ENCODE measurements at regions not wholly inside any gene's neighbourhood (a gene's known extent, or its start where the extent isn't known, plus 50 kb on each side); places are given as distances from the start of the nearest gene placed in this dataset.

DNA sequence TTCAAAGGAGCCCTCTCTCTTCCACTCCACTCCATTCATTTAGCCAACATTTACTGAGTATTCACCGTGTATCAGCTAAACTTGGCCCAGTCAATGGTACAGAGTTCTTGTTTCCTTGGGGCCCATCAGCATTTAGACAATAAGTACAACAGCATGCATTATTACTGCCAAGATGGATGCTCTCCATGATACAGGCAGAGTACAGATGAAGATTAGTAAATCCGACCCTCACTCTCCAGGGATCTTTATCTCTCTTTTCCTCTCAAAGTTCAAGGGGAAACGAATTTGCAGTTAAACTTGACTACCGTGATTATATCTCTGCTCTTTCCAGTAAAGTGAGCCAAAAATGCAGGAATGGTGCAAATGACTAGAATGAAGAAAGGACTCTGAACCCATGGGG lies 184.6 kb upstream of the DUSP10 start (continued):
- TF ChIP-seq, protein P1, sequence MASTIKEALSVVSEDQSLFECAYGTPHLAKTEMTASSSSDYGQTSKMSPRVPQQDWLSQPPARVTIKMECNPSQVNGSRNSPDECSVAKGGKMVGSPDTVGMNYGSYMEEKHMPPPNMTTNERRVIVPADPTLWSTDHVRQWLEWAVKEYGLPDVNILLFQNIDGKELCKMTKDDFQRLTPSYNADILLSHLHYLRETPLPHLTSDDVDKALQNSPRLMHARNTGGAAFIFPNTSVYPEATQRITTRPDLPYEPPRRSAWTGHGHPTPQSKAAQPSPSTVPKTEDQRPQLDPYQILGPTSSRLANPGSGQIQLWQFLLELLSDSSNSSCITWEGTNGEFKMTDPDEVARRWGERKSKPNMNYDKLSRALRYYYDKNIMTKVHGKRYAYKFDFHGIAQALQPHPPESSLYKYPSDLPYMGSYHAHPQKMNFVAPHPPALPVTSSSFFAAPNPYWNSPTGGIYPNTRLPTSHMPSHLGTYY (CRISPR knock-in tag; IDR thresholded peaks at IDR 0.05): no peak
- TF ChIP-seq, protein P2, sequence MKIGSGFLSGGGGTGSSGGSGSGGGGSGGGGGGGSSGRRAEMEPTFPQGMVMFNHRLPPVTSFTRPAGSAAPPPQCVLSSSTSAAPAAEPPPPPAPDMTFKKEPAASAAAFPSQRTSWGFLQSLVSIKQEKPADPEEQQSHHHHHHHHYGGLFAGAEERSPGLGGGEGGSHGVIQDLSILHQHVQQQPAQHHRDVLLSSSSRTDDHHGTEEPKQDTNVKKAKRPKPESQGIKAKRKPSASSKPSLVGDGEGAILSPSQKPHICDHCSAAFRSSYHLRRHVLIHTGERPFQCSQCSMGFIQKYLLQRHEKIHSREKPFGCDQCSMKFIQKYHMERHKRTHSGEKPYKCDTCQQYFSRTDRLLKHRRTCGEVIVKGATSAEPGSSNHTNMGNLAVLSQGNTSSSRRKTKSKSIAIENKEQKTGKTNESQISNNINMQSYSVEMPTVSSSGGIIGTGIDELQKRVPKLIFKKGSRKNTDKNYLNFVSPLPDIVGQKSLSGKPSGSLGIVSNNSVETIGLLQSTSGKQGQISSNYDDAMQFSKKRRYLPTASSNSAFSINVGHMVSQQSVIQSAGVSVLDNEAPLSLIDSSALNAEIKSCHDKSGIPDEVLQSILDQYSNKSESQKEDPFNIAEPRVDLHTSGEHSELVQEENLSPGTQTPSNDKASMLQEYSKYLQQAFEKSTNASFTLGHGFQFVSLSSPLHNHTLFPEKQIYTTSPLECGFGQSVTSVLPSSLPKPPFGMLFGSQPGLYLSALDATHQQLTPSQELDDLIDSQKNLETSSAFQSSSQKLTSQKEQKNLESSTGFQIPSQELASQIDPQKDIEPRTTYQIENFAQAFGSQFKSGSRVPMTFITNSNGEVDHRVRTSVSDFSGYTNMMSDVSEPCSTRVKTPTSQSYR (CRISPR knock-in tag; IDR thresholded peaks at IDR 0.05): no peak

DNA sequence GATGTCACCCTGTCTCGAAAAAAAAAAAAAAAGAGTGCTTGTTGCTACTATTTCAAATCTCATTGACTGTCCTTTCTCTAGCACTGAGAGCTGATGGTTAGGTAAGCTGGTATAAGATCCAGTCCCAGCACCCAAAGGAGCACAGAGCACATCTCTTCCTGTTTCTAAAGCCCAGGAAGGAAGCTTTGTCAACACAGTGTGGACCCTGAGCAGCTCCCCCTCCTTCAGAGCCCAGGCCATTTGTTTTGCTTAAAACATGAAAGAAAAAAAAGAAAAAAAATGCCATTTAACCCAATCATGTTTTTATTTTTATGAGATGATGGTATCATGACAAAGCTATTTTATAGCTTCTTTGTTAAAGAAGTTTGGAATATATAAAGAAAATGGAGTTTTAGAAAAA lies 184.1 kb upstream of the DUSP10 start:
- DNase-seq (ENCODE audit: low spot score): no peak
- H3K9me3 Mint-ChIP-seq: peaks cover 12% of the 10 kb centered on the region
- no peak overlapping the region for H3K4me3 Mint-ChIP-seq
- POLR2A ChIA-PET: no interaction called here
- CTCF ChIA-PET: interaction anchor here (0.6 kb wide), 1 partner anchor 324 kb away, joined by 3 read pairs; no protein-coding TSS in a partner anchor
- no peaks in the 10 kb centered on the region for H3K4me1 Mint-ChIP-seq
- no peak overlapping the region for H3K27ac Mint-ChIP-seq
- no peaks in the 10 kb centered on the region for H3K27me3 Mint-ChIP-seq (ENCODE audit: low read depth)
- ATAC-seq: no peak
- no peaks in the 10 kb centered on the region for H3K36me3 Mint-ChIP-seq
- no peak for TF ChIP-seq NR1H2 (CRISPR knock-in tag; IDR thresholded peaks at IDR 0.05)
- TF ChIP-seq NFE2L1 (CRISPR knock-in tag; IDR thresholded peaks at IDR 0.05): no peak
- TF ChIP-seq NR2C2 (CRISPR knock-in tag; IDR thresholded peaks at IDR 0.05): no peak
- TF ChIP-seq, protein P3, sequence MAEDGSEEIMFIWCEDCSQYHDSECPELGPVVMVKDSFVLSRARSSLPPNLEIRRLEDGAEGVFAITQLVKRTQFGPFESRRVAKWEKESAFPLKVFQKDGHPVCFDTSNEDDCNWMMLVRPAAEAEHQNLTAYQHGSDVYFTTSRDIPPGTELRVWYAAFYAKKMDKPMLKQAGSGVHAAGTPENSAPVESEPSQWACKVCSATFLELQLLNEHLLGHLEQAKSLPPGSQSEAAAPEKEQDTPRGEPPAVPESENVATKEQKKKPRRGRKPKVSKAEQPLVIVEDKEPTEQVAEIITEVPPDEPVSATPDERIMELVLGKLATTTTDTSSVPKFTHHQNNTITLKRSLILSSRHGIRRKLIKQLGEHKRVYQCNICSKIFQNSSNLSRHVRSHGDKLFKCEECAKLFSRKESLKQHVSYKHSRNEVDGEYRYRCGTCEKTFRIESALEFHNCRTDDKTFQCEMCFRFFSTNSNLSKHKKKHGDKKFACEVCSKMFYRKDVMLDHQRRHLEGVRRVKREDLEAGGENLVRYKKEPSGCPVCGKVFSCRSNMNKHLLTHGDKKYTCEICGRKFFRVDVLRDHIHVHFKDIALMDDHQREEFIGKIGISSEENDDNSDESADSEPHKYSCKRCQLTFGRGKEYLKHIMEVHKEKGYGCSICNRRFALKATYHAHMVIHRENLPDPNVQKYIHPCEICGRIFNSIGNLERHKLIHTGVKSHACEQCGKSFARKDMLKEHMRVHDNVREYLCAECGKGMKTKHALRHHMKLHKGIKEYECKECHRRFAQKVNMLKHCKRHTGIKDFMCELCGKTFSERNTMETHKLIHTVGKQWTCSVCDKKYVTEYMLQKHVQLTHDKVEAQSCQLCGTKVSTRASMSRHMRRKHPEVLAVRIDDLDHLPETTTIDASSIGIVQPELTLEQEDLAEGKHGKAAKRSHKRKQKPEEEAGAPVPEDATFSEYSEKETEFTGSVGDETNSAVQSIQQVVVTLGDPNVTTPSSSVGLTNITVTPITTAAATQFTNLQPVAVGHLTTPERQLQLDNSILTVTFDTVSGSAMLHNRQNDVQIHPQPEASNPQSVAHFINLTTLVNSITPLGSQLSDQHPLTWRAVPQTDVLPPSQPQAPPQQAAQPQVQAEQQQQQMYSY (CRISPR knock-in tag; IDR thresholded peaks at IDR 0.05): no peak
- TF ChIP-seq, protein P4, sequence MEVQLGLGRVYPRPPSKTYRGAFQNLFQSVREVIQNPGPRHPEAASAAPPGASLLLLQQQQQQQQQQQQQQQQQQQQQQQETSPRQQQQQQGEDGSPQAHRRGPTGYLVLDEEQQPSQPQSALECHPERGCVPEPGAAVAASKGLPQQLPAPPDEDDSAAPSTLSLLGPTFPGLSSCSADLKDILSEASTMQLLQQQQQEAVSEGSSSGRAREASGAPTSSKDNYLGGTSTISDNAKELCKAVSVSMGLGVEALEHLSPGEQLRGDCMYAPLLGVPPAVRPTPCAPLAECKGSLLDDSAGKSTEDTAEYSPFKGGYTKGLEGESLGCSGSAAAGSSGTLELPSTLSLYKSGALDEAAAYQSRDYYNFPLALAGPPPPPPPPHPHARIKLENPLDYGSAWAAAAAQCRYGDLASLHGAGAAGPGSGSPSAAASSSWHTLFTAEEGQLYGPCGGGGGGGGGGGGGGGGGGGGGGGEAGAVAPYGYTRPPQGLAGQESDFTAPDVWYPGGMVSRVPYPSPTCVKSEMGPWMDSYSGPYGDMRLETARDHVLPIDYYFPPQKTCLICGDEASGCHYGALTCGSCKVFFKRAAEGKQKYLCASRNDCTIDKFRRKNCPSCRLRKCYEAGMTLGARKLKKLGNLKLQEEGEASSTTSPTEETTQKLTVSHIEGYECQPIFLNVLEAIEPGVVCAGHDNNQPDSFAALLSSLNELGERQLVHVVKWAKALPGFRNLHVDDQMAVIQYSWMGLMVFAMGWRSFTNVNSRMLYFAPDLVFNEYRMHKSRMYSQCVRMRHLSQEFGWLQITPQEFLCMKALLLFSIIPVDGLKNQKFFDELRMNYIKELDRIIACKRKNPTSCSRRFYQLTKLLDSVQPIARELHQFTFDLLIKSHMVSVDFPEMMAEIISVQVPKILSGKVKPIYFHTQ (CRISPR knock-in tag; IDR thresholded peaks at IDR 0.05): no peak
- TF ChIP-seq, protein P5, sequence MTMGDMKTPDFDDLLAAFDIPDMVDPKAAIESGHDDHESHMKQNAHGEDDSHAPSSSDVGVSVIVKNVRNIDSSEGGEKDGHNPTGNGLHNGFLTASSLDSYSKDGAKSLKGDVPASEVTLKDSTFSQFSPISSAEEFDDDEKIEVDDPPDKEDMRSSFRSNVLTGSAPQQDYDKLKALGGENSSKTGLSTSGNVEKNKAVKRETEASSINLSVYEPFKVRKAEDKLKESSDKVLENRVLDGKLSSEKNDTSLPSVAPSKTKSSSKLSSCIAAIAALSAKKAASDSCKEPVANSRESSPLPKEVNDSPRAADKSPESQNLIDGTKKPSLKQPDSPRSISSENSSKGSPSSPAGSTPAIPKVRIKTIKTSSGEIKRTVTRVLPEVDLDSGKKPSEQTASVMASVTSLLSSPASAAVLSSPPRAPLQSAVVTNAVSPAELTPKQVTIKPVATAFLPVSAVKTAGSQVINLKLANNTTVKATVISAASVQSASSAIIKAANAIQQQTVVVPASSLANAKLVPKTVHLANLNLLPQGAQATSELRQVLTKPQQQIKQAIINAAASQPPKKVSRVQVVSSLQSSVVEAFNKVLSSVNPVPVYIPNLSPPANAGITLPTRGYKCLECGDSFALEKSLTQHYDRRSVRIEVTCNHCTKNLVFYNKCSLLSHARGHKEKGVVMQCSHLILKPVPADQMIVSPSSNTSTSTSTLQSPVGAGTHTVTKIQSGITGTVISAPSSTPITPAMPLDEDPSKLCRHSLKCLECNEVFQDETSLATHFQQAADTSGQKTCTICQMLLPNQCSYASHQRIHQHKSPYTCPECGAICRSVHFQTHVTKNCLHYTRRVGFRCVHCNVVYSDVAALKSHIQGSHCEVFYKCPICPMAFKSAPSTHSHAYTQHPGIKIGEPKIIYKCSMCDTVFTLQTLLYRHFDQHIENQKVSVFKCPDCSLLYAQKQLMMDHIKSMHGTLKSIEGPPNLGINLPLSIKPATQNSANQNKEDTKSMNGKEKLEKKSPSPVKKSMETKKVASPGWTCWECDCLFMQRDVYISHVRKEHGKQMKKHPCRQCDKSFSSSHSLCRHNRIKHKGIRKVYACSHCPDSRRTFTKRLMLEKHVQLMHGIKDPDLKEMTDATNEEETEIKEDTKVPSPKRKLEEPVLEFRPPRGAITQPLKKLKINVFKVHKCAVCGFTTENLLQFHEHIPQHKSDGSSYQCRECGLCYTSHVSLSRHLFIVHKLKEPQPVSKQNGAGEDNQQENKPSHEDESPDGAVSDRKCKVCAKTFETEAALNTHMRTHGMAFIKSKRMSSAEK (CRISPR knock-in tag; IDR thresholded peaks at IDR 0.05; ENCODE audit: borderline replicate concordance): no peak
- no peak for TF ChIP-seq TCF7 (CRISPR knock-in tag; IDR thresholded peaks at IDR 0.05; ENCODE audit: low read depth)
- TF ChIP-seq, protein P6, sequence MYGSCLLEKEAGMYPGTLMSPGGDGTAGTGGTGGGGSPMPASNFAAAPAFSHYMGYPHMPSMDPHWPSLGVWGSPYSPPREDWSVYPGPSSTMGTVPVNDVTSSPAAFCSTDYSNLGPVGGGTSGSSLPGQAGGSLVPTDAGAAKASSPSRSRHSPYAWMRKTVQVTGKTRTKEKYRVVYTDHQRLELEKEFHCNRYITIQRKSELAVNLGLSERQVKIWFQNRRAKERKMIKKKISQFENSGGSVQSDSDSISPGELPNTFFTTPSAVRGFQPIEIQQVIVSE (CRISPR knock-in tag; IDR thresholded peaks at IDR 0.05; ENCODE audit: borderline replicate concordance): no peak
- TF ChIP-seq, protein P7, sequence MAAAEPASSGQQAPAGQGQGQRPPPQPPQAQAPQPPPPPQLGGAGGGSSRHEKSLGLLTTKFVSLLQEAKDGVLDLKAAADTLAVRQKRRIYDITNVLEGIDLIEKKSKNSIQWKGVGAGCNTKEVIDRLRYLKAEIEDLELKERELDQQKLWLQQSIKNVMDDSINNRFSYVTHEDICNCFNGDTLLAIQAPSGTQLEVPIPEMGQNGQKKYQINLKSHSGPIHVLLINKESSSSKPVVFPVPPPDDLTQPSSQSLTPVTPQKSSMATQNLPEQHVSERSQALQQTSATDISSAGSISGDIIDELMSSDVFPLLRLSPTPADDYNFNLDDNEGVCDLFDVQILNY (CRISPR knock-in tag; IDR thresholded peaks at IDR 0.05): no peak
- no peak for TF ChIP-seq GRHL2 (CRISPR knock-in tag; IDR thresholded peaks at IDR 0.05; ENCODE audit: insufficient replicate concordance, severe bottlenecking)
- TF ChIP-seq, protein P8, sequence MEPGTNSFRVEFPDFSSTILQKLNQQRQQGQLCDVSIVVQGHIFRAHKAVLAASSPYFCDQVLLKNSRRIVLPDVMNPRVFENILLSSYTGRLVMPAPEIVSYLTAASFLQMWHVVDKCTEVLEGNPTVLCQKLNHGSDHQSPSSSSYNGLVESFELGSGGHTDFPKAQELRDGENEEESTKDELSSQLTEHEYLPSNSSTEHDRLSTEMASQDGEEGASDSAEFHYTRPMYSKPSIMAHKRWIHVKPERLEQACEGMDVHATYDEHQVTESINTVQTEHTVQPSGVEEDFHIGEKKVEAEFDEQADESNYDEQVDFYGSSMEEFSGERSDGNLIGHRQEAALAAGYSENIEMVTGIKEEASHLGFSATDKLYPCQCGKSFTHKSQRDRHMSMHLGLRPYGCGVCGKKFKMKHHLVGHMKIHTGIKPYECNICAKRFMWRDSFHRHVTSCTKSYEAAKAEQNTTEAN (CRISPR knock-in tag; IDR thresholded peaks at IDR 0.05): no peak
- TF ChIP-seq, protein P9, sequence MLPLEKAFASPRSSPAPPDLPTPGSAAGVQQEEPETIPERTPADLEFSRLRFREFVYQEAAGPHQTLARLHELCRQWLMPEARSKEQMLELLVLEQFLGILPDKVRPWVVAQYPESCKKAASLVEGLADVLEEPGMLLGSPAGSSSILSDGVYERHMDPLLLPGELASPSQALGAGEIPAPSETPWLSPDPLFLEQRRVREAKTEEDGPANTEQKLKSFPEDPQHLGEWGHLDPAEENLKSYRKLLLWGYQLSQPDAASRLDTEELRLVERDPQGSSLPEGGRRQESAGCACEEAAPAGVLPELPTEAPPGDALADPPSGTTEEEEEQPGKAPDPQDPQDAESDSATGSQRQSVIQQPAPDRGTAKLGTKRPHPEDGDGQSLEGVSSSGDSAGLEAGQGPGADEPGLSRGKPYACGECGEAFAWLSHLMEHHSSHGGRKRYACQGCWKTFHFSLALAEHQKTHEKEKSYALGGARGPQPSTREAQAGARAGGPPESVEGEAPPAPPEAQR (CRISPR knock-in tag; IDR thresholded peaks at IDR 0.05): no peak

Data from WTC11 (cell line).